GM12878 (cell line): ENCODE measurements at regions not wholly inside any gene's neighbourhood (a gene's known extent, or its start where the extent isn't known, plus 50 kb on each side); places are given as distances from the start of the nearest gene placed in this dataset.

Experiments used
- ATAC-seq: fragments of 200-7000 bp; cut with Tn5 transposase; 3 replicates; pipeline ENCODE4 v1.9.1; 2020; ENCODE audit warnings: mild to moderate bottlenecking, moderate library complexity
- BruUV-seq: library from RNA; stranded (reverse); fragments of 400-500 nt; replicated peaks from 2 replicates; lab custom pipeline; 2021; lab: Mats Ljungman, UMichigan
- CTCF ChIA-PET: fragments of 300-600 bp; sonication (Branson Sonifier 250); formaldehyde crosslinking; extraction: SDS; loops from one replicate; lab custom pipeline; 2021; ENCODE audit warnings: inconsistent platforms; lab: Yijun Ruan, JAX
- POLR2A ChIA-PET: fragments of 350-600 bp; formaldehyde crosslinking; extraction: SDS; loops from one replicate; lab custom pipeline; 2021; ENCODE audit warnings: inconsistent platforms; lab: Charles Lee
- RAD21 ChIA-PET: fragments of 300-600 bp; sonication (Branson Sonifier 250); formaldehyde crosslinking; loops from one replicate; lab custom pipeline; 2023; ENCODE audit warnings: antibody characterized with exemption; ENCODE audit not compliant: unreplicated experiment; lab: Charles Lee
- SMC1A ChIA-PET: fragments of 300-600 bp; sonication (Branson Sonifier 250); formaldehyde crosslinking; loops from one replicate; lab custom pipeline; 2023; ENCODE audit not compliant: unreplicated experiment, uncharacterized antibody; lab: Charles Lee
- DNase-seq: peaks from one replicate; pipeline ENCODE4 v3.0.0-alpha.2; 2011; ENCODE audit warnings: low read depth, low spot score
- FAIRE-seq: peaks from 3 replicates; lab custom pipeline; 2011; peaks lifted over from hg19 to GRCh38; lab: Jason Lieb, UNC
- H2AFZ ChIP-seq: 2 replicates; pipeline ENCODE4 v1.6.0; 2011; ENCODE audit warnings: low read depth, low read length, control low read depth; ENCODE audit not compliant: control insufficient read depth
- H3K27ac ChIP-seq: 2 replicates; pipeline ENCODE4 v1.5.1; 2011; ENCODE audit warnings: control low read depth; ENCODE audit not compliant: control insufficient read depth, insufficient read depth
- H3K27me3 ChIP-seq, 2 experiments: replicated peaks in 1 of 2; 2 replicates each; pipeline versions ENCODE4 v1.6.0 to v1.6.1; 2011; ENCODE audit warnings: low read length in 1 of 2; ENCODE audit not compliant: control insufficient read depth in 2 of 2, insufficient read depth in 2 of 2
- H3K36me3 ChIP-seq, 2 experiments: 2 replicates each; pipeline ENCODE4 v1.5.1; 2011; ENCODE audit warnings: low read length in 1 of 2; ENCODE audit not compliant: control insufficient read depth in 2 of 2, insufficient read depth in 2 of 2
- H3K4me1 ChIP-seq: 2 replicates; pipeline ENCODE4 v1.6.1; 2011; ENCODE audit warnings: mild to moderate bottlenecking, low read length, moderate library complexity, mixed read lengths; ENCODE audit not compliant: control insufficient read depth, insufficient read depth
- H3K4me2 ChIP-seq: 2 replicates; pipeline ENCODE4 v1.6.0; 2011; ENCODE audit warnings: control low read depth; ENCODE audit not compliant: control insufficient read depth, insufficient read depth
- H3K4me3 ChIP-seq: fragments of 200-600 bp; sonication (generic); 2 replicates; pipeline ENCODE4 v1.5.1; 2016
- H3K79me2 ChIP-seq: 2 replicates; pipeline ENCODE4 v1.6.0; 2011; ENCODE audit warnings: low read length; ENCODE audit not compliant: control insufficient read depth, insufficient read depth
- H3K9ac ChIP-seq: 2 replicates; pipeline ENCODE4 v1.8.0; 2011; ENCODE audit warnings: low read length, control low read depth, mixed read lengths; ENCODE audit not compliant: control insufficient read depth, insufficient read depth
- H3K9me3 ChIP-seq: replicated peaks from 3 replicates; pipeline ENCODE4 v1.5.1; 2011; ENCODE audit warnings: mild to moderate bottlenecking, low read length; ENCODE audit not compliant: control insufficient read depth, insufficient read depth
- H4K20me1 ChIP-seq: 2 replicates; pipeline ENCODE4 v1.6.0; 2011; ENCODE audit not compliant: control insufficient read depth, insufficient read depth
- CEBPZ ChIP-seq: fragments of 150-350 bp; IDR thresholded peaks from 2 replicates; pipeline ENCODE4 v1.6.1; 2016; ENCODE audit warnings: low read depth, low read length
- HDGF ChIP-seq: fragments of 450-650 bp; IDR thresholded peaks from 2 replicates; pipeline ENCODE4 v1.6.1; 2016; ENCODE audit warnings: antibody characterized with exemption
- JUNB ChIP-seq: IDR thresholded peaks from 2 replicates; pipeline ENCODE4 v1.6.1; 2016; ENCODE audit warnings: antibody characterized with exemption, mild to moderate bottlenecking
- PAX8 ChIP-seq: fragments of 450-650 bp; IDR thresholded peaks from 2 replicates; pipeline ENCODE4 v1.6.1; 2017; ENCODE audit warnings: mild to moderate bottlenecking, moderate library complexity
- REST ChIP-seq: IDR thresholded peaks from 2 replicates; pipeline ENCODE4 v1.6.1; 2012; ENCODE audit warnings: mild to moderate bottlenecking, low read depth, low read length
- TARDBP ChIP-seq: IDR thresholded peaks from 2 replicates; pipeline ENCODE4 v1.6.1; 2016; ENCODE audit warnings: borderline replicate concordance
- YBX1 ChIP-seq: fragments of 450-650 bp; IDR thresholded peaks from 2 replicates; pipeline ENCODE4 v1.6.1; 2016; ENCODE audit warnings: antibody characterized with exemption
- ZBED1 ChIP-seq: IDR thresholded peaks from 2 replicates; pipeline ENCODE4 v1.6.1; 2016; ENCODE audit warnings: borderline replicate concordance
- ZSCAN29 ChIP-seq: fragments of 450-650 bp; IDR thresholded peaks from 2 replicates; pipeline ENCODE4 v1.6.1; 2017; ENCODE audit warnings: mild to moderate bottlenecking, moderate library complexity
- WGBS: methylation state at CpG from one replicate; pipeline ENCODE4 v1.1.6; 2016; ENCODE audit warnings: low lambda C conversion rate; ENCODE audit not compliant: insufficient replicate concordance, insufficient coverage; ENCODE audit errors: missing lambda C conversion rate; 5-methylcytosine and 5-hydroxymethylcytosine counted together
- in situ Hi-C: fragments of 300-500 bp; cut with MboI; formaldehyde crosslinking; loops from 9 replicates; pipeline ENCODE4 v1.14.3; 2018; ENCODE audit warnings: mixed read lengths
- intact Hi-C: fragments of 100-400 bp; cut with micrococcal nuclease; formaldehyde crosslinking; loops from one replicate; pipeline ENCODE4 v1.14.2; 2022; ENCODE audit not compliant: unreplicated experiment

GRCh38 chr22:25359601-25360261, 140.3 kb downstream of the CRYBB2 start:
- POLR2A ChIA-PET: no interaction called here
- H3K4me1 ChIP-seq: peaks cover 1% of the 10 kb centered on the region; the same call in 1 of the 2 replicates
- intact Hi-C loops: no loop called here
- no TSS peak for BruUV-seq
- H3K9me3 ChIP-seq: no peaks in the 10 kb centered on the region
- H3K4me2 ChIP-seq: no peak overlapping the region
- H3K4me3 ChIP-seq: no peak overlapping the region
- RAD21 ChIA-PET: interaction anchor here (0.6 kb wide), 1 partner anchor 9 kb away, joined by 6 read pairs; no protein-coding TSS in a partner anchor
- H3K79me2 ChIP-seq: no peaks in the 10 kb centered on the region
- DNase-seq: no peak
- in situ Hi-C loops: loop anchor here (5.0 kb wide), 1 partner anchor 88 kb away; no protein-coding TSS in a partner anchor
- no peaks in the 10 kb centered on the region for H3K27me3 ChIP-seq
- SMC1A ChIA-PET: interaction anchor here (0.8 kb wide), 1 partner anchor 60 kb away, joined by 4 read pairs; no protein-coding TSS in a partner anchor
- FAIRE-seq: no peak
- no peak overlapping the region for H3K27ac ChIP-seq
- H3K36me3 ChIP-seq: peaks cover 10 to 26% of the 10 kb centered on the region in 2 experiments; a peak in 3 of 4 replicates
- H4K20me1 ChIP-seq: peaks cover 3% of the 10 kb centered on the region; the same call in 1 of the 2 replicates
- 98% methylated on average over 26 of the region's 26 CpGs for whole genome bisulfite sequencing
- CTCF ChIA-PET: interaction anchor here (0.6 to 0.9 kb wide), 2 partner anchors 16 to 22 kb away, joined by 3 read pairs; no protein-coding TSS in a partner anchor
- TF ChIP-seq TARDBP (no peak), ZSCAN29 (no peak), ZBED1 (no peak), CEBPZ (no peak), HDGF (no peak), PAX8 (no peak), YBX1 (no peak), REST (no peak), JUNB (no peak)
- no peak for ATAC-seq
- no peak overlapping the region for H3K9ac ChIP-seq
- H2AFZ ChIP-seq: no peak overlapping the region
